Transverse colon (tissue), 3 donors: ENCODE measurements at regions not wholly inside any gene's neighbourhood (a gene's known extent, or its start where the extent isn't known, plus 50 kb on each side); places are given as distances from the start of the nearest gene placed in this dataset.

Experiments
- CTCF ChIP-seq, 5 experiments: fragments of 200-600 bp in 3 of 5; fragments of 450-650 bp in 2 of 5; sonication (generic) in 3 of 5; IDR thresholded peaks; 1 replicate in 2 of 5; 2 replicates in 3 of 5; pipeline ENCODE4 v1.5.1; 2016 to 2017; ENCODE audit warnings: antibody characterized with exemption in 5 of 5, inconsistent platforms in 3 of 5, mild to moderate bottlenecking in 2 of 5, moderate library complexity in 1 of 5
- EP300 ChIP-seq: sonication (generic); formaldehyde crosslinking; IDR thresholded peaks from one replicate; pipeline ENCODE4 v1.6.1; 2017; ENCODE audit warnings: antibody characterized with exemption, low read depth
- POLR2A ChIP-seq: fragments of 450-650 bp; IDR thresholded peaks from one replicate; pipeline ENCODE4 v1.6.1; 2016; ENCODE audit warnings: antibody characterized with exemption, mild to moderate bottlenecking, moderate library complexity

GRCh38 chr14:65223636-65224035 lies 121.3 kb upstream of the MAX start:
- TF ChIP-seq CTCF (IDR thresholded peaks at IDR 0.05) (no peak), POLR2A (no peak), EP300 (no peak)
